A673 (cell line): ENCODE measurements at regions not wholly inside any gene's neighbourhood (a gene's known extent, or its start where the extent isn't known, plus 50 kb on each side); places are given as distances from the start of the nearest gene placed in this dataset.

Experiments used
- BruUV-seq: library from RNA; stranded (reverse); fragments of 400-500 nt; replicated peaks from 2 replicates; lab custom pipeline; 2021; lab: Mats Ljungman, UMichigan
- CTCF ChIA-PET: fragments of 300-600 bp; sonication (Branson Sonifier 250); formaldehyde crosslinking; loops from one replicate; lab custom pipeline; 2022; ENCODE audit warnings: antibody characterized with exemption; lab: Charles Lee
- POLR2A ChIA-PET: fragments of 300-600 bp; sonication (Branson Sonifier 250); formaldehyde crosslinking; loops from one replicate; lab custom pipeline; 2022; ENCODE audit warnings: antibody characterized with exemption; ENCODE audit not compliant: low non-redundant PET; lab: Charles Lee
- DNase-seq: peaks from one replicate; pipeline ENCODE4 v3.0.0-alpha.2; 2015; ENCODE audit warnings: low spot score
- H3K27ac ChIP-seq: fragments of 200-600 bp; sonication (generic); 2 replicates; pipeline ENCODE4 v1.5.1; 2016; ENCODE audit warnings: mixed run types, low read depth, mild to moderate bottlenecking, mixed read lengths, antibody characterized with exemption, low read length; ENCODE audit not compliant: poor library complexity, severe bottlenecking
- H3K27me3 ChIP-seq: fragments of 200-600 bp; sonication (generic); replicated peaks from 2 replicates; pipeline ENCODE4 v1.6.1; 2017; ENCODE audit warnings: mixed run types, low read depth, mild to moderate bottlenecking, mixed read lengths, antibody characterized with exemption, low read length; ENCODE audit not compliant: insufficient read depth, poor library complexity
- H3K36me3 ChIP-seq: fragments of 200-600 bp; sonication (generic); 2 replicates; pipeline ENCODE4 v1.6.1; 2016; ENCODE audit warnings: mixed run types, mild to moderate bottlenecking, mixed read lengths, antibody characterized with exemption, low read length; ENCODE audit not compliant: insufficient read depth, poor library complexity, severe bottlenecking
- H3K4me1 ChIP-seq: fragments of 200-600 bp; sonication (generic); 2 replicates; pipeline ENCODE4 v1.6.1; 2017; ENCODE audit warnings: mixed run types, mild to moderate bottlenecking, mixed read lengths, antibody characterized with exemption, low read length; ENCODE audit not compliant: insufficient read depth, poor library complexity, severe bottlenecking
- H3K4me3 ChIP-seq: fragments of 200-600 bp; sonication (generic); 2 replicates; pipeline ENCODE4 v1.5.1; 2016; ENCODE audit warnings: low read depth, mixed run types, mild to moderate bottlenecking, mixed read lengths, low read length; ENCODE audit not compliant: poor library complexity, severe bottlenecking
- H3K9me3 ChIP-seq: fragments of 200-600 bp; sonication (generic); 2 replicates; pipeline ENCODE4 v1.6.1; 2016; ENCODE audit warnings: mixed run types, low read depth, mild to moderate bottlenecking, mixed read lengths, antibody characterized with exemption, low read length; ENCODE audit not compliant: poor library complexity, severe bottlenecking
- EZH2 ChIP-seq: fragments of 200-600 bp; sonication (generic); IDR thresholded peaks from 2 replicates; pipeline ENCODE4 v1.6.1; 2017; ENCODE audit warnings: borderline replicate concordance, low read depth, mild to moderate bottlenecking, mixed read lengths, antibody characterized with exemption, low read length; ENCODE audit not compliant: poor library complexity, severe bottlenecking
- intact Hi-C: fragments of 100-400 bp; cut with micrococcal nuclease; formaldehyde crosslinking; loops from one replicate; pipeline ENCODE4 v1.10.0; 2022; ENCODE audit not compliant: unreplicated experiment
- TF ChIP-seq, protein P1 (sequence below): fragments of 300-800, 200-600 bp; sonication (generic); conservative IDR thresholded peaks from 2 replicates; pipeline ENCODE4 v1.5.1; 2017; ENCODE audit warnings: low read depth, mild to moderate bottlenecking, antibody characterized with exemption, low read length, moderate library complexity, mixed read lengths

- no peak for DNase-seq
- POLR2A ChIA-PET = no interaction called here
- intact Hi-C loops = no loop called here
- CTCF ChIA-PET = no interaction called here
- no peaks in the 10 kb centered on the region for H3K27me3 ChIP-seq
- no peak overlapping the region for H3K27ac ChIP-seq
- TF ChIP-seq, protein P1, sequence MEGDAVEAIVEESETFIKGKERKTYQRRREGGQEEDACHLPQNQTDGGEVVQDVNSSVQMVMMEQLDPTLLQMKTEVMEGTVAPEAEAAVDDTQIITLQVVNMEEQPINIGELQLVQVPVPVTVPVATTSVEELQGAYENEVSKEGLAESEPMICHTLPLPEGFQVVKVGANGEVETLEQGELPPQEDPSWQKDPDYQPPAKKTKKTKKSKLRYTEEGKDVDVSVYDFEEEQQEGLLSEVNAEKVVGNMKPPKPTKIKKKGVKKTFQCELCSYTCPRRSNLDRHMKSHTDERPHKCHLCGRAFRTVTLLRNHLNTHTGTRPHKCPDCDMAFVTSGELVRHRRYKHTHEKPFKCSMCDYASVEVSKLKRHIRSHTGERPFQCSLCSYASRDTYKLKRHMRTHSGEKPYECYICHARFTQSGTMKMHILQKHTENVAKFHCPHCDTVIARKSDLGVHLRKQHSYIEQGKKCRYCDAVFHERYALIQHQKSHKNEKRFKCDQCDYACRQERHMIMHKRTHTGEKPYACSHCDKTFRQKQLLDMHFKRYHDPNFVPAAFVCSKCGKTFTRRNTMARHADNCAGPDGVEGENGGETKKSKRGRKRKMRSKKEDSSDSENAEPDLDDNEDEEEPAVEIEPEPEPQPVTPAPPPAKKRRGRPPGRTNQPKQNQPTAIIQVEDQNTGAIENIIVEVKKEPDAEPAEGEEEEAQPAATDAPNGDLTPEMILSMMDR = no peak
- no peak for TF ChIP-seq EZH2
- peaks cover 10% of the 10 kb centered on the region for H3K4me1 ChIP-seq
- H3K4me3 ChIP-seq = no peak overlapping the region
- H3K36me3 ChIP-seq = no peaks in the 10 kb centered on the region
- no TSS peak for BruUV-seq
- no peaks in the 10 kb centered on the region for H3K9me3 ChIP-seq
Measured at GRCh38 chr11:36870361-36870760, 272.3 kb upstream of the RAG2 start.

DNA sequence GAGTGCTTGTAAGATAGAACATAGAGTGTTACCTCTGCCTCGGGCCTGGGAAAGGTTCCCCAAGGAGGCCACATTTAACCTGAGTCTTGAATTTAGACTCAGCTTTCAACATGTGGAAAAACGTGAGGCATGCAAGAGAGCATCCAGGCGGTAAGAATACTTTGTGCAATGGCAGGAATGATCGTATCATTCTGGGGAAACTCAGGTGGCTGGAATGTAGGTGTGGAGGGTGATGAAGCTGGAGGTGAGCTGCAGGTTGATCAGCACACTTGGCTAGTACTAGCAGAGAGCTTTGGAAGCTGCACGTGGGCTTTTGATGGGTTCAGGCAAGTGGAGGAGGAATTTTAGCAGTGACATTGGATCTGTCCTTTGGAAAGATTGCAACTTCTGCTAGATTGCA lies 270.3 kb upstream of the RAG2 start:
- POLR2A ChIA-PET = no interaction called here

GRCh38 chr11:36865846-36866245 lies 267.8 kb upstream of the RAG2 start:
- intact Hi-C loops = no loop called here
- Histone ChIP-seq H3K9me3 (no peaks in the 10 kb centered on the region), H3K4me3 (no peak overlapping the region), H3K4me1 (no peaks in the 10 kb centered on the region), H3K36me3 (no peaks in the 10 kb centered on the region), H3K27me3 (no peaks in the 10 kb centered on the region), H3K27ac (no peak overlapping the region)
- POLR2A ChIA-PET = no interaction called here
- TF ChIP-seq, protein P1 = no peak
- no peak for TF ChIP-seq EZH2
- CTCF ChIA-PET = no interaction called here
- no TSS peak for BruUV-seq
- no peak for DNase-seq

More for the DNA sequence above, 270.3 kb upstream of the RAG2 start:
- intact Hi-C loops = no loop called here
- TF ChIP-seq, protein P1 = no peak
- TF ChIP-seq EZH2 = no peak
- DNase-seq = no peak
- CTCF ChIA-PET = no interaction called here
- Histone ChIP-seq H3K4me3 (no peak overlapping the region), H3K36me3 (no peaks in the 10 kb centered on the region), H3K4me1 (no peaks in the 10 kb centered on the region), H3K9me3 (no peaks in the 10 kb centered on the region), H3K27me3 (no peaks in the 10 kb centered on the region), H3K27ac (no peak overlapping the region)
- no TSS peak for BruUV-seq
